ENCODE measurements at regions not wholly inside any gene's neighbourhood (a gene's known extent, or its start where the extent isn't known, plus 50 kb on each side); places are given as distances from the start of the nearest gene placed in this dataset.

- Histone ChIP-seq H3K36me3 (no peaks in the 10 kb centered on the region), H3K27me3 (no peaks in the 10 kb centered on the region), H3K4me1 (no peaks in the 10 kb centered on the region), H3K9me3 (no peaks in the 10 kb centered on the region), H3K4me3 (no peak overlapping the region), H3K27ac (no peak overlapping the region)
- TF ChIP-seq POLR2A (IDR thresholded peaks at IDR 0.05) (no peak), CTCF (IDR thresholded peaks at IDR 0.05) (no peak)
- no peak for DNase-seq
Measured at GRCh38 chr1:212207118-212207517, 78.1 kb upstream of the PPP2R5A start.

GRCh38 chr1:212207822-212208520 is 77.2 kb upstream of the PPP2R5A start:
- H3K36me3 ChIP-seq: no peaks in the 10 kb centered on the region
- DNase-seq: no peak
- H3K27me3 ChIP-seq: no peaks in the 10 kb centered on the region
- no peaks in the 10 kb centered on the region for H3K4me1 ChIP-seq
- TF ChIP-seq CTCF (IDR thresholded peaks at IDR 0.05): no peak
- no peak for TF ChIP-seq POLR2A (IDR thresholded peaks at IDR 0.05)
- no peak overlapping the region for H3K4me3 ChIP-seq
- no peaks in the 10 kb centered on the region for H3K9me3 ChIP-seq
- no peak overlapping the region for H3K27ac ChIP-seq

GRCh38 chr1:212208978-212209644 is 76.1 kb upstream of the PPP2R5A start:
- no peak for TF ChIP-seq CTCF (IDR thresholded peaks at IDR 0.05)
- no peak for TF ChIP-seq POLR2A (IDR thresholded peaks at IDR 0.05)
- H3K4me3 ChIP-seq: no peak overlapping the region
- no peak overlapping the region for H3K27ac ChIP-seq
- no peaks in the 10 kb centered on the region for H3K9me3 ChIP-seq
- peaks cover 0 to 2% (median 0%) of the 10 kb centered on the region in 4 donors for H3K4me1 ChIP-seq
- H3K27me3 ChIP-seq: no peaks in the 10 kb centered on the region
- no peak for DNase-seq
- no peaks in the 10 kb centered on the region for H3K36me3 ChIP-seq

GRCh38 chr1:212211371-212211770 is 73.8 kb upstream of the PPP2R5A start:
- TF ChIP-seq CTCF (IDR thresholded peaks at IDR 0.05): no peak
- TF ChIP-seq POLR2A (IDR thresholded peaks at IDR 0.05): no peak
- no peaks in the 10 kb centered on the region for H3K36me3 ChIP-seq

GRCh38 chr1:212212343-212212742 is 72.9 kb upstream of the PPP2R5A start:
- no peaks in the 10 kb centered on the region for H3K27me3 ChIP-seq
- H3K4me1 ChIP-seq: peaks cover 0 to 9% (median 0%) of the 10 kb centered on the region in 4 donors
- no peaks in the 10 kb centered on the region for H3K9me3 ChIP-seq
- H3K4me3 ChIP-seq: no peak overlapping the region
- DNase-seq: no peak
- no peak overlapping the region for H3K27ac ChIP-seq
- H3K36me3 ChIP-seq: no peaks in the 10 kb centered on the region
- TF ChIP-seq CTCF (IDR thresholded peaks at IDR 0.05) (no peak), POLR2A (IDR thresholded peaks at IDR 0.05) (no peak)

More at GRCh38 chr1:212211371-212211770, 73.8 kb upstream of the PPP2R5A start:
- peaks cover 0 to 9% (median 0%) of the 10 kb centered on the region in 4 donors for H3K4me1 ChIP-seq
- H3K4me3 ChIP-seq: no peak overlapping the region
- no peak for DNase-seq
- no peaks in the 10 kb centered on the region for H3K27me3 ChIP-seq
- no peak overlapping the region for H3K27ac ChIP-seq
- H3K9me3 ChIP-seq: no peaks in the 10 kb centered on the region

Measured in Peyer's patch (tissue), 4 donors.